ENCODE measurements at regions not wholly inside any gene's neighbourhood (a gene's known extent, or its start where the extent isn't known, plus 50 kb on each side); places are given as distances from the start of the nearest gene placed in this dataset.

- DNase-seq (ENCODE audit: low spot score) = no peak
Observed at GRCh38 chr4:19993242-19993641, 258.5 kb upstream of the SLIT2 start.

- DNase-seq (ENCODE audit: low spot score) = no peak
Observed at GRCh38 chr4:19992471-19993093, 259.1 kb upstream of the SLIT2 start.

- DNase-seq (ENCODE audit: low spot score) = no peak
Observed at GRCh38 chr4:19987746-19988145, 264.0 kb upstream of the SLIT2 start.

GRCh38 chr4:19983072-19983471 is 268.6 kb upstream of the SLIT2 start:
- DNase-seq (ENCODE audit: low spot score) = no peak

- no peak for DNase-seq (ENCODE audit: low spot score)
Observed at GRCh38 chr4:19982556-19982955, 269.1 kb upstream of the SLIT2 start.

- DNase-seq (ENCODE audit: low spot score) = no peak
Observed at GRCh38 chr4:19971829-19972228, 279.9 kb upstream of the SLIT2 start.

- no peak for DNase-seq (ENCODE audit: low spot score)
Observed at GRCh38 chr4:19969492-19969891, 282.2 kb upstream of the SLIT2 start.

- DNase-seq (ENCODE audit: low spot score) = no peak
Observed at GRCh38 chr4:19961091-19961490, 290.6 kb upstream of the SLIT2 start.

- DNase-seq (ENCODE audit: low spot score) = no peak
Observed at GRCh38 chr4:19958848-19959247, 292.9 kb upstream of the SLIT2 start.

GRCh38 chr4:19947349-19947748 is 304.4 kb upstream of the SLIT2 start:
- DNase-seq (ENCODE audit: low spot score) = no peak

- DNase-seq (ENCODE audit: low spot score) = no peak
Observed at GRCh38 chr4:19945979-19946380, 305.7 kb upstream of the SLIT2 start.

- no peak for DNase-seq (ENCODE audit: low spot score)
Observed at GRCh38 chr4:19945501-19945900, 306.2 kb upstream of the SLIT2 start.

- no peak for DNase-seq (ENCODE audit: low spot score)
Observed at GRCh38 chr4:19944806-19945205, 306.9 kb upstream of the SLIT2 start.

- no peak for DNase-seq (ENCODE audit: low spot score)
Observed at GRCh38 chr4:19944251-19944650, 307.5 kb upstream of the SLIT2 start.

- no peak for DNase-seq (ENCODE audit: low spot score)
Observed at GRCh38 chr4:19941434-19941833, 310.3 kb upstream of the SLIT2 start.

- DNase-seq (ENCODE audit: low spot score) = no peak
Observed at GRCh38 chr4:19940861-19941260, 310.8 kb upstream of the SLIT2 start.

GRCh38 chr4:19936476-19936875 is 315.2 kb upstream of the SLIT2 start:
- DNase-seq (ENCODE audit: low spot score) = no peak

- DNase-seq (ENCODE audit: low spot score) = no peak
Observed at GRCh38 chr4:19930742-19931141, 321.0 kb upstream of the SLIT2 start.

GRCh38 chr4:19927381-19927780 is 324.3 kb upstream of the SLIT2 start:
- DNase-seq (ENCODE audit: low spot score) = no peak

GRCh38 chr4:19925516-19925915 is 326.2 kb upstream of the SLIT2 start:
- DNase-seq (ENCODE audit: low spot score) = no peak

- DNase-seq (ENCODE audit: low spot score) = no peak
Observed at GRCh38 chr4:19924761-19925160, 326.9 kb upstream of the SLIT2 start.

GRCh38 chr4:19915276-19915675 is 336.4 kb upstream of the SLIT2 start:
- no peak for DNase-seq (ENCODE audit: low spot score)

GRCh38 chr4:19913650-19914049 is 338.1 kb upstream of the SLIT2 start:
- DNase-seq (ENCODE audit: low spot score) = no peak

- DNase-seq (ENCODE audit: low spot score) = no peak
Observed at GRCh38 chr4:19910861-19911525, 340.7 kb upstream of the SLIT2 start.
